ENCODE measurements at regions not wholly inside any gene's neighbourhood (a gene's known extent, or its start where the extent isn't known, plus 50 kb on each side); places are given as distances from the start of the nearest gene placed in this dataset.

DNA sequence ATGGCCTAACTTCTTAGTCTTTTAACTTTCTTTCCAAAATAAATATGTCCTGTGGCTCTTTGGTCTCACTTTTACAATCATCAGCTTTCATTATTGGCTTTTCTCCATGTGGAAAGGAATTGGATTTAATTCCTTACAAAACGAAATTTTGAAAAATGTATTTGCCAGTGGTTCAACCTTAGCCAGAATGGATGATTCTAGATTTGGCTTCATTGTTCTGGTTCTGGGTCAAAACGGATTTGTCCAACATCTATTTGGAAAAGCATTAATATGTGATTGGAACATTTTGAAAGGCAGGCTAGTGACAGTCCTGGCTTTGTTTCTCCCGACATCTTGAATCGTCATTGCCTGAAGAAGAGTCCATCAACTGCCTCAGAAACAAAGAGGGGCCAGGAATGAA, 59.2 kb downstream of the TENT5A start:
- H3K4me1 Mint-ChIP-seq: peaks cover 29% of the 10 kb centered on the region
- no peaks in the 10 kb centered on the region for H4K20me1 ChIP-seq (replicated peaks; ENCODE audit: insufficient read depth)
- TF ChIP-seq EZH2 (IDR thresholded peaks at IDR 0.05; ENCODE audit: low read depth, unreplicated experiment) (no peak), NANOG (IDR thresholded peaks at IDR 0.05; ENCODE audit: borderline replicate concordance) (no peak), ZNF114 (CRISPR knock-in tag; IDR thresholded peaks at IDR 0.05) (no peak), ZNF331 (CRISPR knock-in tag; IDR thresholded peaks at IDR 0.05; ENCODE audit: low read depth) (no peak), STAT1 (IDR thresholded peaks at IDR 0.05; ENCODE audit: unreplicated experiment) (no peak), POLR2AphosphoS5 (IDR thresholded peaks at IDR 0.05; ENCODE audit: low read depth) (no peak), CREB1 (CRISPR knock-in tag; IDR thresholded peaks at IDR 0.05; ENCODE audit: low read depth) (no peak)
- TF ChIP-seq, protein P1, sequence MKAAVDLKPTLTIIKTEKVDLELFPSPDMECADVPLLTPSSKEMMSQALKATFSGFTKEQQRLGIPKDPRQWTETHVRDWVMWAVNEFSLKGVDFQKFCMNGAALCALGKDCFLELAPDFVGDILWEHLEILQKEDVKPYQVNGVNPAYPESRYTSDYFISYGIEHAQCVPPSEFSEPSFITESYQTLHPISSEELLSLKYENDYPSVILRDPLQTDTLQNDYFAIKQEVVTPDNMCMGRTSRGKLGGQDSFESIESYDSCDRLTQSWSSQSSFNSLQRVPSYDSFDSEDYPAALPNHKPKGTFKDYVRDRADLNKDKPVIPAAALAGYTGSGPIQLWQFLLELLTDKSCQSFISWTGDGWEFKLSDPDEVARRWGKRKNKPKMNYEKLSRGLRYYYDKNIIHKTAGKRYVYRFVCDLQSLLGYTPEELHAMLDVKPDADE (IDR thresholded peaks at IDR 0.05): no peak
- TF ChIP-seq, protein P2, sequence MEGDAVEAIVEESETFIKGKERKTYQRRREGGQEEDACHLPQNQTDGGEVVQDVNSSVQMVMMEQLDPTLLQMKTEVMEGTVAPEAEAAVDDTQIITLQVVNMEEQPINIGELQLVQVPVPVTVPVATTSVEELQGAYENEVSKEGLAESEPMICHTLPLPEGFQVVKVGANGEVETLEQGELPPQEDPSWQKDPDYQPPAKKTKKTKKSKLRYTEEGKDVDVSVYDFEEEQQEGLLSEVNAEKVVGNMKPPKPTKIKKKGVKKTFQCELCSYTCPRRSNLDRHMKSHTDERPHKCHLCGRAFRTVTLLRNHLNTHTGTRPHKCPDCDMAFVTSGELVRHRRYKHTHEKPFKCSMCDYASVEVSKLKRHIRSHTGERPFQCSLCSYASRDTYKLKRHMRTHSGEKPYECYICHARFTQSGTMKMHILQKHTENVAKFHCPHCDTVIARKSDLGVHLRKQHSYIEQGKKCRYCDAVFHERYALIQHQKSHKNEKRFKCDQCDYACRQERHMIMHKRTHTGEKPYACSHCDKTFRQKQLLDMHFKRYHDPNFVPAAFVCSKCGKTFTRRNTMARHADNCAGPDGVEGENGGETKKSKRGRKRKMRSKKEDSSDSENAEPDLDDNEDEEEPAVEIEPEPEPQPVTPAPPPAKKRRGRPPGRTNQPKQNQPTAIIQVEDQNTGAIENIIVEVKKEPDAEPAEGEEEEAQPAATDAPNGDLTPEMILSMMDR (conservative IDR thresholded peaks at IDR 0.05; ENCODE audit: low read depth in 2 of 2): no peak
- no peak overlapping the region for H3K27ac ChIP-seq (ENCODE audit: low read depth)
- no peak overlapping the region for H3K4me3 ChIP-seq
- no peaks in the 10 kb centered on the region; the same call in 1 of the 2 replicates for H3K9me2 ChIP-seq (ENCODE audit: insufficient read depth)
- peaks cover 14% of the 10 kb centered on the region for H3K4me1 ChIP-seq (ENCODE audit: insufficient read depth)
- H3K36me3 ChIP-seq (ENCODE audit: insufficient read depth): no peaks in the 10 kb centered on the region
- H3K9me3 Mint-ChIP-seq: no peaks in the 10 kb centered on the region
- DNase-seq (ENCODE audit: low spot score): no peak
- H3K27me3 Mint-ChIP-seq (ENCODE audit: insufficient read depth, low read depth, poor library complexity): no peaks in the 10 kb centered on the region
- no peaks in the 10 kb centered on the region for H3K36me3 Mint-ChIP-seq (ENCODE audit: low read depth)
- H3K4me3 Mint-ChIP-seq: no peak overlapping the region
- H3F3A ChIP-seq (replicated peaks; ENCODE audit: low read depth): no peaks in the 10 kb centered on the region
- no peak overlapping the region for H3K27ac Mint-ChIP-seq
- no peaks in the 10 kb centered on the region for H3K79me2 ChIP-seq (replicated peaks; ENCODE audit: insufficient read depth)
- ATAC-seq: no peak
- no peak overlapping the region for H3K4me2 ChIP-seq
- no peak overlapping the region for H2AFZ ChIP-seq
- H3K27me3 ChIP-seq (ENCODE audit: insufficient read depth): no peaks in the 10 kb centered on the region

DNA sequence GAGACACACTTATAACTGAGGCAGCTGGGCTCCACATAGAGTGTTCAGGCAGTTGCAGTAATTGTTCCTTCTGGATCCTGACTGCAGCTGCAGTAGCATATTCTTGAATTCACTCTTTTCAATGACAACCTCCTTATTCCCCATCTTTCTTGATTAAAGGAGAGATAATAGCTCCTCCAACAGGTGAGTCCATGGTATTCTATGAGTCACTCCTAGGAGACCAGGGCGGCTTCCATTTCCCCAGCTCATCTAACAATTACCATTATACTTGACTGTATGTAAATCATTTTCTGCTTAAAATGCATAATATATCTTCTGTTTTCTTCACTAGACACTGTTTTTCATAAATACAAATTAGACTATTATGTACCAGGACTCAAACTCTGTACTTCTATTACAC, 62.4 kb downstream of the TENT5A start:
- H3K4me1 ChIP-seq (ENCODE audit: insufficient read depth): no peaks in the 10 kb centered on the region
- H3K9me2 ChIP-seq (ENCODE audit: insufficient read depth): no peaks in the 10 kb centered on the region; the same call in 1 of the 2 replicates
- H3K36me3 ChIP-seq (ENCODE audit: insufficient read depth): no peaks in the 10 kb centered on the region
- Mint-ChIP-seq H3K36me3 (ENCODE audit: low read depth) (no peaks in the 10 kb centered on the region), H3K4me1 (peaks cover 4% of the 10 kb centered on the region; the same call in 2 of the 3 replicates), H3K9me3 (no peaks in the 10 kb centered on the region), H3K27ac (no peak overlapping the region), H3K4me3 (no peak overlapping the region), H3K27me3 (ENCODE audit: insufficient read depth, low read depth, poor library complexity) (no peaks in the 10 kb centered on the region)
- no peak overlapping the region for H3K4me2 ChIP-seq
- H2AFZ ChIP-seq: no peak overlapping the region
- H3K79me2 ChIP-seq (replicated peaks; ENCODE audit: insufficient read depth): no peaks in the 10 kb centered on the region
- H3K27me3 ChIP-seq (ENCODE audit: insufficient read depth): no peaks in the 10 kb centered on the region
- no peaks in the 10 kb centered on the region for H3F3A ChIP-seq (replicated peaks; ENCODE audit: low read depth)
- no peak overlapping the region for H3K27ac ChIP-seq (ENCODE audit: low read depth)
- ATAC-seq (no peak), DNase-seq (ENCODE audit: low spot score) (no peak)
- no peaks in the 10 kb centered on the region; the same call in 1 of the 2 replicates for H4K20me1 ChIP-seq (replicated peaks; ENCODE audit: insufficient read depth)
- no peak overlapping the region for H3K4me3 ChIP-seq
- TF ChIP-seq, protein P3, sequence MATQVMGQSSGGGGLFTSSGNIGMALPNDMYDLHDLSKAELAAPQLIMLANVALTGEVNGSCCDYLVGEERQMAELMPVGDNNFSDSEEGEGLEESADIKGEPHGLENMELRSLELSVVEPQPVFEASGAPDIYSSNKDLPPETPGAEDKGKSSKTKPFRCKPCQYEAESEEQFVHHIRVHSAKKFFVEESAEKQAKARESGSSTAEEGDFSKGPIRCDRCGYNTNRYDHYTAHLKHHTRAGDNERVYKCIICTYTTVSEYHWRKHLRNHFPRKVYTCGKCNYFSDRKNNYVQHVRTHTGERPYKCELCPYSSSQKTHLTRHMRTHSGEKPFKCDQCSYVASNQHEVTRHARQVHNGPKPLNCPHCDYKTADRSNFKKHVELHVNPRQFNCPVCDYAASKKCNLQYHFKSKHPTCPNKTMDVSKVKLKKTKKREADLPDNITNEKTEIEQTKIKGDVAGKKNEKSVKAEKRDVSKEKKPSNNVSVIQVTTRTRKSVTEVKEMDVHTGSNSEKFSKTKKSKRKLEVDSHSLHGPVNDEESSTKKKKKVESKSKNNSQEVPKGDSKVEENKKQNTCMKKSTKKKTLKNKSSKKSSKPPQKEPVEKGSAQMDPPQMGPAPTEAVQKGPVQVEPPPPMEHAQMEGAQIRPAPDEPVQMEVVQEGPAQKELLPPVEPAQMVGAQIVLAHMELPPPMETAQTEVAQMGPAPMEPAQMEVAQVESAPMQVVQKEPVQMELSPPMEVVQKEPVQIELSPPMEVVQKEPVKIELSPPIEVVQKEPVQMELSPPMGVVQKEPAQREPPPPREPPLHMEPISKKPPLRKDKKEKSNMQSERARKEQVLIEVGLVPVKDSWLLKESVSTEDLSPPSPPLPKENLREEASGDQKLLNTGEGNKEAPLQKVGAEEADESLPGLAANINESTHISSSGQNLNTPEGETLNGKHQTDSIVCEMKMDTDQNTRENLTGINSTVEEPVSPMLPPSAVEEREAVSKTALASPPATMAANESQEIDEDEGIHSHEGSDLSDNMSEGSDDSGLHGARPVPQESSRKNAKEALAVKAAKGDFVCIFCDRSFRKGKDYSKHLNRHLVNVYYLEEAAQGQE (IDR thresholded peaks at IDR 0.05; ENCODE audit: unreplicated experiment): no peak
- no peak for TF ChIP-seq ZNF114 (CRISPR knock-in tag; IDR thresholded peaks at IDR 0.05)

Measured in GM23338 (cell line).